ENCODE measurements at regions not wholly inside any gene's neighbourhood (a gene's known extent, or its start where the extent isn't known, plus 50 kb on each side); places are given as distances from the start of the nearest gene placed in this dataset.

- FAIRE-seq, result no peak
- no peak for DNase-seq (ENCODE audit: extremely low spot score, insufficient read length, low read depth)
These were observed 465.1 kb upstream of the PDZRN3 start for GRCh38 chr3:74089814-74090213.

- DNase-seq (ENCODE audit: extremely low spot score, insufficient read length, low read depth) (no peak), FAIRE-seq (no peak)
These were observed 455.3 kb upstream of the PDZRN3 start for GRCh38 chr3:74080056-74080461.

- no peak for DNase-seq (ENCODE audit: extremely low spot score, insufficient read length, low read depth)
- FAIRE-seq, result no peak
These were observed 450.5 kb upstream of the PDZRN3 start for GRCh38 chr3:74075241-74075640.

- FAIRE-seq (no peak), DNase-seq (ENCODE audit: extremely low spot score, insufficient read length, low read depth) (no peak)
These were observed 450.0 kb upstream of the PDZRN3 start for GRCh38 chr3:74074700-74075099.

GRCh38 chr3:74067296-74067695 lies 442.6 kb upstream of the PDZRN3 start:
- DNase-seq (ENCODE audit: extremely low spot score, insufficient read length, low read depth) (no peak), FAIRE-seq (no peak)

GRCh38 chr3:74066456-74066855 lies 441.7 kb upstream of the PDZRN3 start:
- DNase-seq (ENCODE audit: extremely low spot score, insufficient read length, low read depth) (no peak), FAIRE-seq (no peak)

GRCh38 chr3:74059923-74060600 lies 435.3 kb upstream of the PDZRN3 start:
- FAIRE-seq, result no peak
- no peak for DNase-seq (ENCODE audit: extremely low spot score, insufficient read length, low read depth)

GRCh38 chr3:74059301-74059922 lies 434.7 kb upstream of the PDZRN3 start:
- no peak for DNase-seq (ENCODE audit: extremely low spot score, insufficient read length, low read depth)
- no peak for FAIRE-seq

- DNase-seq (ENCODE audit: extremely low spot score, insufficient read length, low read depth), result no peak
- no peak for FAIRE-seq
These were observed 432.4 kb upstream of the PDZRN3 start for GRCh38 chr3:74057169-74057568.

GRCh38 chr3:74055061-74055460 lies 430.3 kb upstream of the PDZRN3 start:
- DNase-seq (ENCODE audit: extremely low spot score, insufficient read length, low read depth) (no peak), FAIRE-seq (no peak)

- FAIRE-seq (no peak), DNase-seq (ENCODE audit: extremely low spot score, insufficient read length, low read depth) (no peak)
These were observed 429.8 kb upstream of the PDZRN3 start for GRCh38 chr3:74054566-74054965.

GRCh38 chr3:74053970-74054516 lies 429.3 kb upstream of the PDZRN3 start:
- no peak for DNase-seq (ENCODE audit: extremely low spot score, insufficient read length, low read depth)
- FAIRE-seq, result no peak

- FAIRE-seq, result no peak
- no peak for DNase-seq (ENCODE audit: extremely low spot score, insufficient read length, low read depth)
These were observed 424.7 kb upstream of the PDZRN3 start for GRCh38 chr3:74049444-74049843.

- DNase-seq (ENCODE audit: extremely low spot score, insufficient read length, low read depth), result no peak
- FAIRE-seq, result no peak
These were observed 424.0 kb upstream of the PDZRN3 start for GRCh38 chr3:74048699-74049098.

GRCh38 chr3:74045000-74045399 lies 420.3 kb upstream of the PDZRN3 start:
- FAIRE-seq, result no peak
- DNase-seq (ENCODE audit: extremely low spot score, insufficient read length, low read depth), result no peak

- FAIRE-seq, result no peak
- DNase-seq (ENCODE audit: extremely low spot score, insufficient read length, low read depth), result no peak
These were observed 416.4 kb upstream of the PDZRN3 start for GRCh38 chr3:74041068-74041675.

- no peak for FAIRE-seq
- no peak for DNase-seq (ENCODE audit: extremely low spot score, insufficient read length, low read depth)
These were observed 414.4 kb upstream of the PDZRN3 start for GRCh38 chr3:74039105-74039504.

- FAIRE-seq, result no peak
- no peak for DNase-seq (ENCODE audit: extremely low spot score, insufficient read length, low read depth)
These were observed 411.8 kb upstream of the PDZRN3 start for GRCh38 chr3:74036568-74036967.

- FAIRE-seq, result no peak
- no peak for DNase-seq (ENCODE audit: extremely low spot score, insufficient read length, low read depth)
These were observed 411.4 kb upstream of the PDZRN3 start for GRCh38 chr3:74036102-74036501.

- no peak for DNase-seq (ENCODE audit: extremely low spot score, insufficient read length, low read depth)
- no peak for FAIRE-seq
These were observed 409.1 kb upstream of the PDZRN3 start for GRCh38 chr3:74033806-74034205.

GRCh38 chr3:74033381-74033780 lies 408.6 kb upstream of the PDZRN3 start:
- FAIRE-seq (no peak), DNase-seq (ENCODE audit: extremely low spot score, insufficient read length, low read depth) (no peak)
